ENCODE measurements at regions not wholly inside any gene's neighbourhood (a gene's known extent, or its start where the extent isn't known, plus 50 kb on each side); places are given as distances from the start of the nearest gene placed in this dataset.
A peak's percentile ranks its signal among the peaks of the same experiment; 100 is the strongest.

GRCh38 chr14:94936401-94936892 is 166.5 kb upstream of the GSC start:
- H3K4me1 ChIP-seq = peaks cover 0 to 32% (median 19%) of the 10 kb centered on the region in 4 donors
- H3K36me3 ChIP-seq = no peaks in the 10 kb centered on the region
- peak overlapping the region; percentile 14 to 32 (median 24) for H3K4me3 ChIP-seq
- 19 to 37% (median 34%) methylated on average over 12 to 26 of the region's 26 CpGs for WGBS, 5 donors
- no peaks in the 10 kb centered on the region for H3K27me3 ChIP-seq
- H3K27ac ChIP-seq = peak overlapping the region; percentile 16 to 89 (median 85)
- intact Hi-C loops (cut with DNase I; ENCODE audit: low total_unique reads) = no loop called here
- no peaks in the 10 kb centered on the region for H3K9me3 ChIP-seq
- peak; percentile 79 to 92 for DNase-seq
- TF ChIP-seq POLR2AphosphoS5 (IDR thresholded peaks at IDR 0.05) = peak; percentile 48 to 78 (median 74)
- no peak for TF ChIP-seq EP300 (IDR thresholded peaks at IDR 0.05)

DNA sequence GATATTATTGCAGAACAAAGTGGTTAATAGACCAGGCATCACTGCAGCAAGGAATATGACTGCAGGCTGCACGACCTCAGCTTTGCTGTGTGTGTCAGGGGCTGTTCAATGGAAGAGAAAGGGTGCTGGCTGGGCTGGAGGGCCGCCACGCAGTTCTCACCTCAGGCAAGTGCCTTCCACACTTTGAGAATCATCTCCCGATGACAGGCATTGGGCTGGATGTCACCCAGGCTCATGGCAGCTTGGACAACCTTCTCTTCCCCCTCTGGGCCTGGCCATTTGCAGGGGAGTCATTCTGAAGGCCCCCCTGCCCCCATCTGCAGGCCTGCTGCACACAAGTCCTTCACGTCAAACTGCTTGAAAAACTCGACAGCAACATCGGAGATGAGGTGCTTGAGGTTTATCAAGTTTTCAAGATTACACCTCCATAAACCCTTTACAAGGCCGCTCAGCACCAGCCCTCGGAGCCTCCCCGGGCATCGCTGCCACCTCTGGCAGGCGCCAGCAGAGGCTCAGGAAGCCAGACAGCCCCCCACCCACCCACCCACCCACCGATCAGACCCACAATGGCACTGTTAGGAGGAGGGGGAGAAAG is 165.9 kb upstream of the GSC start:
- H3K27me3 ChIP-seq = no peaks in the 10 kb centered on the region
- intact Hi-C loops (cut with DNase I; ENCODE audit: low total_unique reads) = no loop called here
- WGBS, 5 donors = 66 to 81% (median 76%) methylated on average over 13 of the region's 13 CpGs
- no peak for DNase-seq
- H3K9me3 ChIP-seq = no peaks in the 10 kb centered on the region
- peaks cover 0 to 32% (median 19%) of the 10 kb centered on the region in 4 donors for H3K4me1 ChIP-seq
- H3K36me3 ChIP-seq = no peaks in the 10 kb centered on the region
- H3K4me3 ChIP-seq = no peak overlapping the region
- peak overlapping the region in 4 of 5 donors; percentile 60 to 89 (median 86) for H3K27ac ChIP-seq
- no peak for TF ChIP-seq POLR2AphosphoS5 (IDR thresholded peaks at IDR 0.05)
- TF ChIP-seq CTCF (IDR thresholded peaks at IDR 0.05) = no peak
- TF ChIP-seq POLR2A (IDR thresholded peaks at IDR 0.05) = no peak
- no peak for TF ChIP-seq EP300 (IDR thresholded peaks at IDR 0.05)

- Histone ChIP-seq H3K27me3 (no peaks in the 10 kb centered on the region), H3K4me3 (no peak overlapping the region), H3K27ac (no peak overlapping the region), H3K36me3 (no peaks in the 10 kb centered on the region), H3K9me3 (no peaks in the 10 kb centered on the region), H3K4me1 (peaks cover 0 to 32% (median 19%) of the 10 kb centered on the region in 4 donors)
- 36 to 58% (median 44%) methylated on average over 6 of the region's 6 CpGs for WGBS, 5 donors
- intact Hi-C loops (cut with DNase I; ENCODE audit: low total_unique reads) = no loop called here
- TF ChIP-seq POLR2AphosphoS5 (IDR thresholded peaks at IDR 0.05) (no peak), EP300 (IDR thresholded peaks at IDR 0.05) (no peak), CTCF (IDR thresholded peaks at IDR 0.05) (no peak), POLR2A (IDR thresholded peaks at IDR 0.05) (no peak)
- DNase-seq = no peak
Measured at GRCh38 chr14:94934276-94934810, 164.4 kb upstream of the GSC start.

DNA sequence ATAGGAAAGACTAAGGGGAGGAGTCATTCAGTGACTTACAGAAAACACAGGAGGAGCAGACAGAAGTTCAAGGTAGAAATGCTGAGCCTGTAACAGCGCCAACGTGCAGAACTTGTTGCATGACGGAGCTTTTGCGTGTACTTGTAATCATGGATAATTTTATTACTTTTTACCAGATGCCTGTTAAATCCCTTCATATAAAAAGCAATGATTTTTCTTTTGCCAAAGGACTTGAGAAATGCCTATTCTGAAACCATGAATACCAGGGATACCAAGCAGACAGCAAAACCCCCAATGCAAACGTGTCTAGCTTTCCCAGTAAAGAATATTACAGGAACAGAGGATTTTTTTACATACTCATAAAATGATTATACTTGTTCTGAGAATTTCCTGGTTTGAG is 163.6 kb upstream of the GSC start:
- H3K4me3 ChIP-seq = no peak overlapping the region
- WGBS, 5 donors = 69 to 80% (median 75%) methylated on average over 5 of the region's 5 CpGs
- intact Hi-C loops (cut with DNase I; ENCODE audit: low total_unique reads) = no loop called here
- TF ChIP-seq CTCF (IDR thresholded peaks at IDR 0.05) (no peak), POLR2A (IDR thresholded peaks at IDR 0.05) (no peak), POLR2AphosphoS5 (IDR thresholded peaks at IDR 0.05) (no peak), EP300 (IDR thresholded peaks at IDR 0.05) (no peak)
- DNase-seq = no peak
- H3K27ac ChIP-seq = no peak overlapping the region
- no peaks in the 10 kb centered on the region for H3K9me3 ChIP-seq
- H3K27me3 ChIP-seq = no peaks in the 10 kb centered on the region
- H3K4me1 ChIP-seq = peaks cover 0 to 32% (median 19%) of the 10 kb centered on the region in 4 donors
- H3K36me3 ChIP-seq = no peaks in the 10 kb centered on the region

DNA sequence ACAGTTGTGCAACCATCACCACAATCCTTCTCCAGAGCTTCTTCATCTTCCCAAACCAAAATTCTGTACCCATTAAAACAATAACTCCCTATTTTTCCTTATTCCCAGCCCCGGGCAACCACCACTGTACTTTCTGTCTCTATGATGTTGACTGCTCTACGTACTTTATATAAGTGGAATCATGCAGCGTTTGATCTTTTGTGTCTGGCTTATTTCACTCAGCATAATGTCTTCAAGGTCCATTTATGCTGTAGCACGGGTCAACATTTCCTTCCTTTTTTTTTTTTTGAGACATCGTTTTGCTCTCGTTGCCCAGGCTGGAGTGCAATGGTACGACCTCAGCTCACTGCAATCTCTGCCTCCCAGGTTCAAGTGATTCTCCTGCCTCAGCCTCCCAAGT is 162.7 kb upstream of the GSC start:
- WGBS, 5 donors = 72 to 82% (median 76%) methylated on average over 7 of the region's 7 CpGs
- H3K27ac ChIP-seq = no peak overlapping the region
- intact Hi-C loops (cut with DNase I; ENCODE audit: low total_unique reads) = no loop called here

More for the DNA sequence above, 162.7 kb upstream of the GSC start:
- no peaks in the 10 kb centered on the region for H3K9me3 ChIP-seq
- no peaks in the 10 kb centered on the region for H3K27me3 ChIP-seq
- TF ChIP-seq CTCF (IDR thresholded peaks at IDR 0.05) = no peak
- no peak for TF ChIP-seq POLR2A (IDR thresholded peaks at IDR 0.05)
- TF ChIP-seq POLR2AphosphoS5 (IDR thresholded peaks at IDR 0.05) = no peak
- TF ChIP-seq EP300 (IDR thresholded peaks at IDR 0.05) = no peak
- no peaks in the 10 kb centered on the region for H3K36me3 ChIP-seq
- peaks cover 0 to 31% (median 19%) of the 10 kb centered on the region in 4 donors for H3K4me1 ChIP-seq
- H3K4me3 ChIP-seq = no peak overlapping the region
- DNase-seq = no peak
